22Rv1 (cell line): ENCODE measurements at regions not wholly inside any gene's neighbourhood (a gene's known extent, or its start where the extent isn't known, plus 50 kb on each side); places are given as distances from the start of the nearest gene placed in this dataset.
"Not testable (repeated sequence)": the region's sequence is repeated elsewhere in the genome, so short reads cannot be mapped to it uniquely, and the experiment has no call there.

Source experiments
- H3K27ac ChIP-seq: fragments of 450-650 bp; 2 replicates; pipeline ENCODE4 v1.5.1; 2017
- ZFX ChIP-seq: fragments of 450-650 bp; IDR thresholded peaks from 2 replicates; pipeline ENCODE4 v1.6.1; 2017; ENCODE audit warnings: antibody characterized with exemption, borderline replicate concordance
- TF ChIP-seq, protein P1 (sequence below): fragments of 450-650 bp; IDR thresholded peaks from 2 replicates; pipeline ENCODE4 v1.5.1; 2017; ENCODE audit warnings: mild to moderate bottlenecking

DNA sequence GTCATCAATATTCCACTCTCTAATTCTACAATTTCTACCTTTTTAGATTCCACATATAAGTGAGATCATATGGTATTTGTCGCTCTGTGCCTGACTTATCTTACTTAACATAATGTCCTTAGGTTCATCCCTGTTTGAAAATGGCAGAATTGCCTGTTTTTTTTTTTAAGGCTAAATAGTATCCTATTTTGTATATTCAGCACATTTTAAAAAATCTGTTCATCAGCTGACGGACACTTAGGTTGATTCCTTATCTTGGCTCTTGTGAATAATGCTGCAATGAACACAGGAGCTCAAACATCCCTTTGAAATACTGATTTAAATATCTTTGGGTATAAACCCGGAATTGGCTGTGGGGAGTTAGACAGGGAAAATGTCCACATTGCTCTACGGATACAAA, 326.7 kb upstream of the THBS1 start:
- no peak overlapping the region for H3K27ac ChIP-seq
- no peak for TF ChIP-seq ZFX
- TF ChIP-seq, protein P1, sequence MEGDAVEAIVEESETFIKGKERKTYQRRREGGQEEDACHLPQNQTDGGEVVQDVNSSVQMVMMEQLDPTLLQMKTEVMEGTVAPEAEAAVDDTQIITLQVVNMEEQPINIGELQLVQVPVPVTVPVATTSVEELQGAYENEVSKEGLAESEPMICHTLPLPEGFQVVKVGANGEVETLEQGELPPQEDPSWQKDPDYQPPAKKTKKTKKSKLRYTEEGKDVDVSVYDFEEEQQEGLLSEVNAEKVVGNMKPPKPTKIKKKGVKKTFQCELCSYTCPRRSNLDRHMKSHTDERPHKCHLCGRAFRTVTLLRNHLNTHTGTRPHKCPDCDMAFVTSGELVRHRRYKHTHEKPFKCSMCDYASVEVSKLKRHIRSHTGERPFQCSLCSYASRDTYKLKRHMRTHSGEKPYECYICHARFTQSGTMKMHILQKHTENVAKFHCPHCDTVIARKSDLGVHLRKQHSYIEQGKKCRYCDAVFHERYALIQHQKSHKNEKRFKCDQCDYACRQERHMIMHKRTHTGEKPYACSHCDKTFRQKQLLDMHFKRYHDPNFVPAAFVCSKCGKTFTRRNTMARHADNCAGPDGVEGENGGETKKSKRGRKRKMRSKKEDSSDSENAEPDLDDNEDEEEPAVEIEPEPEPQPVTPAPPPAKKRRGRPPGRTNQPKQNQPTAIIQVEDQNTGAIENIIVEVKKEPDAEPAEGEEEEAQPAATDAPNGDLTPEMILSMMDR, result no peak

DNA sequence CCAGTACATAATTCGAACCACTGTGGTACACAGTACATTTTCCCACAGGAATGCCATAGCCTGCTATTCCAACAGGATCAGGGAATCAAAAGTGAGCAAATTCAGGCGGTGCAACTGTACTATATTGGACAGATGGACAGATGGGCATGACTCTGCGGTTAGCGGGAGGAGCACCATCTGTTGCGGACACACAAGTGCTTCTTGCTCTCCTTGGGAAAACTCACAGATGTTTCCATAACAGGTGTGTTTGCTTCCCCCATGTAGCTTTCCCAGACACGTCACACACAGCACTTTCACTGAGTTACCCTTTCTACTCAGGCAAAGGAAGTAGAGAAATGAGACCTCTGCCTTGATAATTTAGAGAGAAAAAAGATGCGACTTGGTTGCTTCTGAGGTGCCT, 325.1 kb upstream of the THBS1 start:
- H3K27ac ChIP-seq, result no peak overlapping the region
- no peak for TF ChIP-seq ZFX
- TF ChIP-seq, protein P1, result no peak

DNA sequence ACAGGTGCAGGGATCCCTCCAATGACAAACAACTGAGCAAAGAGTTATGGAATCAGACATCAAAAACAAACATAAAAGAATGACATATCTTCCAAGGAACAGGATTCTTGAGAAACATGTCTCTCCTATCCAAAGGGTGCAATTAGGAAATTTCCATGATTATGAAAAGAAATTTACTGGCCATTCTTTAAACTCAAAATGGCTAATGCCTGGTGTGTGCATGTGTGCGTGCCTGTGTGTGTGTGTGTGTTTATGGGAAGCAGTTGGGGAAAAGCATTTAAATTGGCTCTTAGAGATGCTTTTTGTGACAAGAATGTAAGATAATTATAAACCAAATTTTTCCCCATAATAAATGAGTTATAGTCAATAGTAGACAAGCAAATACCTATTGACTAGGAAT, 320.5 kb upstream of the THBS1 start:
- no peak for TF ChIP-seq ZFX
- TF ChIP-seq, protein P1, result no peak
- H3K27ac ChIP-seq, result no peak overlapping the region

DNA sequence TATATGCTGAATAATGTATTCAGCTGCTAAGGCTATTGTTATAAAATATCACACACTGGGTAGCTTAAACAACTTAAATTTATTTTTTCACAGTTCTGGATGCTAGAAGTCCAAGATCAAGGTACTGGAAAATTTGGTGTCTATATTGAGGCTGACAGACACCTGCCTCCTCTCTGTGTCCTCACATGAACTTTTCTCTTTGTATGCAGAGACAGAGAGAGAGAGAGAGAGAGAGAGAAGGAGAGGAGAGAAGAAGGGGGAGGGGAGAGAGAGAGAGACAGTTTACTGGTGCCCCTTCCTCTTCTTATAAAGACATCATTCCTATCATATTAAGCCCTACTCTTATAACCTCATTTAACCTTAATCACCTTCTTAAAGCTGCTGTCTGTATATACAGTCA, 320.1 kb upstream of the THBS1 start:
- no peak overlapping the region for H3K27ac ChIP-seq
- TF ChIP-seq, protein P1, result no peak
- no peak for TF ChIP-seq ZFX

DNA sequence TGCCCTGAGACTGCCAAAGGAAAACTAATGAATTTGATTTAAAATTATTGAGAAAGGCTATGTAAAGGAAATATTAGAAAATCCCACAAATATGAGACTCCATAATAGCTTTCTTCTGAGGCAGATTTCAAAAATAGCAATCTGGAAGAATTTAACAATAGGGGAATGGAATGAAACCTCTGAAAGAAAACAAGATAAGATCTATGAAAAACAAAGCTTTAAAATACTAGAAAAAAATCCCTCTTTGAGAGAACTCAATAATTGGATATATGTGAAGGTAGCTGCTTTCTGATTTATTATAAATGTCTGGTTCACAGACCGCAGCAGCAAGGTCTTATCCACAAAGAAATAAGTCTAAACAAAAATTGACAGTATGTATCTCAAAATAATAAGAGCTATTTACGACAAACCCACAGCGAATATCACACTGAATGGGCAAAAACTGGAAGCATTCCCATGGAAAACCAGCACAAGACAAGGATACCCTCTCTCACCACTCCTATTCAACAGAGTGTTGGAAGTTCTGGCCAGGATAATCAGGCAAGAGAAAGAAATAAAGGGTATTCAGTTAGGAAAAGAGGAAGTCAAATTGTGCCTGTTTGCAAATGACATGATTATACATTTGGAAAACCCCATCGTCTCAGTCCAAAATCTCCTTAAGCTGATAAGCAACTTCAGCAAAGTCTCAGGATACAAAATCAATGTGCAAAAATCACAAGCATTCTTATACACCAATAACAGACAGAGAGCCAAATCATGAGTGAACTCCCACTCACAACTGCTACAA, 319.3 kb upstream of the THBS1 start:
- not testable (repeated sequence) for H3K27ac ChIP-seq

DNA sequence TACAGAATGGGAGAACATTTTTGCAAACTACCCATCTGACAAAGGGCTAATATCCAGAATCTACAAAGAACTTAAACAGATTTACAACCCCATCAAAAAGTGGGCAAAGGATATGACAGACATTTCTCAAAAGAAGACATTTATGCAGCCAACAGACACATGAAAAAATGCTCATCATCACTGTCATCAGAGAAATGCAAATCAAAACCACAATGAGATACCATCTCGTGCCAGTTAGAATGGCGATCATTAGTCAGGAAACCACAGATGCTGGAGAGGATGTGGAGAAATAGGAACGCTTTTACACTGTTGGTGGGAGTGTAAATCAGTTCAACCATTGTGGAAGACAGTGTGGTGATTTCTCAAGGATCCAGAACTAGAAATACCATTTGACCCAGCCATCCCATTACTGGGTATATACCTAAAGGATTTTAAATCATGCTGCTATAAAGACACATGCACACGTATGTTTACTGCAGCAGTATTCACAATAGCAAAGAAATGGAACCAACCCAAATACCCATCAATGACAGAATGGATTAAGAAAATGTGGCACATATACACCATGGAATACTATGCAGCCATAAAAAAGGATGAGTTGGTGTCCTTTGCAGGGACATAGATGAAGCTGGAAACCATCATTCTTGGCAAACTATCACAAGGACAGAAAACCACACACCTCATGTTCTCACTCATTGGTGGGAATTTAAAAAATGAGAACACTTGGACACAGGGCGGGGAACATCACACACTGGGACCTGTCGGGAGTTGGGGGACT, 317.7 kb upstream of the THBS1 start:
- H3K27ac ChIP-seq, result not testable (repeated sequence)

DNA sequence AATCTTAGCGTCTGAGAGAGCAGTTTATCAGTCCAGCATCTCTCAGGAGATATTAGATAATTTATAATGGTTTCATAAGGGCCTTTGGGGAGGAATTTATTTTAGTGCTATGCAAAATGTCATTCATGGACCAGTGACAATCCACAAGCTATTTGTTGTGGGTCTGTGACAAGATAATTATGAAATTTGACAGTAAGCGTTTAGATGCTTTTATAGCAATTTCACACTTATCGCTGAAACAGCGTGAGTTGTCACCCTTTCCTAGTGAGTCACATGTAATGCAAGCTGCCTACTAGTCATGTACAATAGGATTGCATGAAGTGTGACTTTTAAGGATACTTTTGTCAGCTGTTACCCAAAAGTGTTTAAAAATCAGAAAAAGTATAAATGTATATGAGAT, 315.6 kb upstream of the THBS1 start:
- TF ChIP-seq, protein P1, result no peak
- TF ChIP-seq ZFX, result no peak

DNA sequence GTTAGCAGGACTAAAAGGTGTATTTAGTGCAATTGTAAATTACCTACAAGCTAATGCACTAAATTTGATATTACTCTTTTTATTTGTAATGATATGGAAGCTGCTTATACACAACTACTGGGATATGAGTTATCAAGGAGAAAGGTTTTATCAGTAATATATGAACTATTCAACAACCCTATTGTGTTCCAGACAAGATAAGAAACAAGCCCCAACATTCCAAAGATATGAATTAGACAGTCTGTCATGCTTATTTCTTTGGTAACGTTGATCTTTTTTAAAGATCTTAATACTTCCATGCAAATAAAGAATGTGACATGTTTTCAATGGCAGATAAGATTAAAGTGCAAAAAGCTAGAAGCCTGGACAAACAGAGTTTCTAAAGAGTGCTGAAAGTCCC, 314.0 kb upstream of the THBS1 start:
- H3K27ac ChIP-seq, result no peak overlapping the region
- TF ChIP-seq, protein P1, result no peak
- no peak for TF ChIP-seq ZFX

More for the DNA sequence above, 315.6 kb upstream of the THBS1 start:
- no peak overlapping the region for H3K27ac ChIP-seq
